Urinary bladder (tissue), 3 donors: ENCODE measurements at regions not wholly inside any gene's neighbourhood (a gene's known extent, or its start where the extent isn't known, plus 50 kb on each side); places are given as distances from the start of the nearest gene placed in this dataset.
A peak's percentile ranks its signal among the peaks of the same experiment; 100 is the strongest.

Experiments used
- DNase-seq: peaks from one replicate; pipeline ENCODE4 v3.0.0-alpha.2; 2015; ENCODE audit errors: extremely low spot score
- H3K27ac ChIP-seq: one replicate; pipeline ENCODE4 v1.5.1; 2013; ENCODE audit warnings: low read depth, mild to moderate bottlenecking, moderate library complexity
- H3K36me3 ChIP-seq: one replicate; pipeline ENCODE4 v1.6.1; 2013; ENCODE audit warnings: mild to moderate bottlenecking, moderate library complexity; ENCODE audit not compliant: insufficient read depth
- H3K4me1 ChIP-seq: one replicate; pipeline ENCODE4 v1.6.1; 2013; ENCODE audit warnings: mild to moderate bottlenecking, moderate library complexity; ENCODE audit not compliant: insufficient read depth
- H3K4me3 ChIP-seq: one replicate; pipeline ENCODE4 v1.5.1; 2013; ENCODE audit warnings: low read depth, low read length
- WGBS: extraction: QIAGEN DNeasy Blood & Tissue Kit; methylation state at CpG from one replicate; pipeline ENCODE4 v1.1.7; 2013; 5-methylcytosine and 5-hydroxymethylcytosine counted together
- donor health status: healthy with polysubstance abuse.
- donor health status: healthy.

DNA sequence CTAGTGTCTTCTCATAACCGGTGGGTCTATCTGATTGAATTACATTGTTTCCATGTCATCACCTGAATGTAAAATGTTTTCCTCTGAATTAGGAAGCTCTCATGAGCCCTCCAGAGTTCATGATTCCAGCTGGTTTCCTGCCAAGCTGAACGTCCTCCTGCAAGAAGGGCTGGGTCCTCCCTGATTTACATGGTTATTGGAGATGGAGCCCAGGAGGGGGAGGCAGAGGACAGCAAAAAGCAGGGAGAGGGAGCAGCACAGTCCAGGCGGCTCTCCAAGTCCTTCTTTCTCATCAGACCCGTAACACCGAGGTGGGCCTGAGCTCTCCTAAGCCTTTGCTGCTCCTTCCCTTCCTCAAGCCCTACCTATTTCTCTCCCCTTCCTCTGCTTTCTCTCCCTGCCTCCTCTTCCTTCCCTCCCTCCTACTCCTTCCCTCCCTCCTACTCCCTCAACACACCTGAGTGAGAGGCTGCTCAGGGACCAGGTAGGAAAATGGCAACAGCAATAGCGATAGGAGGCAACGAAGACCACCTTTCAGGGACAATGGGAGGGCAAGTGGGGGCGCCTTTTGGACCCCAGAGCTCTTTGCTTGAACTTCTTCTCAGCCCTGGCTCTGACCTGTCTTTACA lies 265.9 kb downstream of the PRDM2 start:
- Histone ChIP-seq H3K4me1 (no peaks in the 10 kb centered on the region), H3K36me3 (no peaks in the 10 kb centered on the region), H3K4me3 (no peak overlapping the region), H3K27ac (no peak overlapping the region)
- 31% methylated on average over 8 of the region's 8 CpGs for WGBS
- peak; percentile 69 for DNase-seq

DNA sequence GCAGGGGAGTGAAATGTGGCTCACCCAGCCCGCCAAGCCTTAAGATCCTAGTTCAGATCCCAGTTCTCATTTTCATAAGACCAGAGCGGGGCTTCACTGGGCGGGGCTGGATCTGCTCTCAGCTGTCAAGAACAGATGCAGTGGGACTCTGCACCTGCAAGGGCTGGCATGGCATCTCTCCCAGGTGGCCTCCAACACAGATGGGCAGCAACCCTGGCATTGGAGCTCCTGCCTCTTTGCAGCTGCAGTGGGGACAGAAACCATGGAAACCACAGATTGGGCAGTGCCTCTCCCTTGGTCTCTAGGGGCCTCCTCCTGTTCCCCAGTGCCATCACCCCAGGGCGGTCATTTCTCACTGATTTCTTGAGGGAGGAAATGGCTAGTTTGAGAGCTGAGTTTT lies 267.7 kb downstream of the PRDM2 start:
- no peaks in the 10 kb centered on the region for H3K4me1 ChIP-seq
- no peak overlapping the region for H3K4me3 ChIP-seq
- 96% methylated on average over 4 of the region's 4 CpGs for WGBS
- no peak overlapping the region for H3K27ac ChIP-seq
- no peaks in the 10 kb centered on the region for H3K36me3 ChIP-seq
- no peak for DNase-seq

DNA sequence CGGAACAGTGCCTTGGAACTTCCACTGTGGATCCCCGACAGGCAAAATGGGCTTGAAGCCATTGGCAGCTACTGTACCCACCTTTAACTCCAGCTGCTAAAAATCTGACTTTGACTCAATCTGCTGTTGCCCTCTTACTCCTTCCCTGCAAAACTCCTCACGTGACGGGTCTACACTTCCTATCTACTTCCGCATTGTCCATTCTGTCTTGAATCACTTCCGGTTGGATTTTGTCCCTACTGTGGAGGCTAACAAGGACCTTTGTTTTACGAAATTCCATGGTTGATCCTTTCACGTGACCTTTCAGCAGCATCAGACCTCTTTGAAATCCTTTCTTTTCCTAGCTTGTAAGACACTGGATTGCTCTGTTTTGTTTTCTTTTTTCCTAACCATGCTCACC lies 268.4 kb downstream of the PRDM2 start:
- 82% methylated on average over 8 of the region's 8 CpGs for WGBS
- H3K36me3 ChIP-seq: no peaks in the 10 kb centered on the region
- H3K4me1 ChIP-seq: no peaks in the 10 kb centered on the region

DNA sequence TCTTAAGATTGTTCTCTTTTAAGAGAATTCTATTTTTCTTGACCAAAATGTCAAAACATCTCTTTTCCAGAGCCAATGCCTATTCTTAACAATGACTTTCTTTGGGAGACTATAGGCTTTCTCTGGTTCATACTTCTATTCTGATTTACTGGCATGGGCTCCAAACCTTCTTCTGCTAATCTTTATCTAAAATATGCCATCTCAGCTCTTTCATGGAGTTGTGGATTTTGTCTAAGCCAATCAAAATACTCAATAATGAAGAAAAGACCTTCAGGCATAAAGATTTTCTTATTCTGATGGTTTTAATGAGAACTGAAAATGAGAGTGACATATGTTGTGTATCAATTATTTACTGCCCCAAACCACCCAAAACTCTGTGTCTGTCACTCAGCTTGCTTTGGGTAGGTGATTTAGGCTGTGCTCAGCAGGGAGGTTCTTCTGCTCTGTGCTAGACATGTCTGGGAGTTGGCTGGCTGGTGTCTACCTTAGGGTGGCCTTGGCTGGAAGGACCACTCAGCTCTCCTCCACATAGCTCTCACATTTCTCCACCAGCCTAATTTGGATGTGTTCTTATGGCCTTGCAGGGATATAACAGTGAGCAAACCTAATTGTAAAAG lies 270.8 kb downstream of the PRDM2 start:
- DNase-seq: no peak
- Histone ChIP-seq H3K4me3 (no peak overlapping the region), H3K4me1 (no peaks in the 10 kb centered on the region), H3K27ac (no peak overlapping the region), H3K36me3 (no peaks in the 10 kb centered on the region)

More for the DNA sequence above, 268.4 kb downstream of the PRDM2 start:
- Histone ChIP-seq H3K4me3 (no peak overlapping the region), H3K27ac (no peak overlapping the region)
- no peak for DNase-seq

DNA sequence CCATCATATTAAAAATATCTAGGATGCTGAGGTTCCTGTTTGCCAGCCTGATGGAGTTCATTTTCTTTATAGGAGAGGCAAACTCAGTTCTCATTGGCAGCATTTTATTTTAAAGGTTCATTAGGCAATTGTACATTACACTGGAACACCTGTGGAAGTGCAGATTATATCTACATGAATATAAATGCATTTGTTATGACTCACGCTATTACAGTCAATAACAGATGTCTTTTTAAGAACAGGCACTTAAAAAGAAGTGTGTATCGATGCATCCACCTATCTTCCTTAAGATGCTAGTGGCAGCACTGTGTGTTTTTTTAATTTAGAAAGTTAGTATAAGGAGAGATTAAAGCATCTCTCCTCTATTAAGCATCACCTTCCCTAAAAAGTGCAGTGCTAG lies 276.5 kb downstream of the PRDM2 start:
- Histone ChIP-seq H3K4me3 (no peak overlapping the region), H3K36me3 (no peaks in the 10 kb centered on the region), H3K4me1 (no peaks in the 10 kb centered on the region), H3K27ac (no peak overlapping the region)
- 81% methylated on average over 2 of the region's 2 CpGs for WGBS
- DNase-seq: no peak

DNA sequence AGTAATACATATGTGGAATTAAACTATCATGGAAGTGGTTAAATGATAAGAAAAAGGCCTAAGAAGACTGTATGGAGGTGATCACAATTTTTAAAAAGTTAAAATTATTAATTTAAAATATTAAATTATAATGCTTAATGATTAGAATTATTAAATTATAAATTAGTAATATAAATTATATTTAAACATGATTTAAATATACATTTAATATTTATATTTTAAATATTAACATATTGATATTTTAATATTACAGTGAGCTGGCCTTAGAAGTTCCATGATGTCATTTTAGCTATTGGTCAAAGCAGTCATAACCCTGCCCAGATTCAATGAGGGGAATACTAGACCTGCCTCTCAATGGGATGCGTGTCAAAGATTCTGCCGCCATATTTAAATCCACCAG lies 281.2 kb downstream of the PRDM2 start:
- Histone ChIP-seq H3K4me1 (no peaks in the 10 kb centered on the region), H3K4me3 (no peak overlapping the region), H3K27ac (no peak overlapping the region), H3K36me3 (no peaks in the 10 kb centered on the region)
- no peak for DNase-seq
- WGBS: 96% methylated on average over 2 of the region's 2 CpGs

DNA sequence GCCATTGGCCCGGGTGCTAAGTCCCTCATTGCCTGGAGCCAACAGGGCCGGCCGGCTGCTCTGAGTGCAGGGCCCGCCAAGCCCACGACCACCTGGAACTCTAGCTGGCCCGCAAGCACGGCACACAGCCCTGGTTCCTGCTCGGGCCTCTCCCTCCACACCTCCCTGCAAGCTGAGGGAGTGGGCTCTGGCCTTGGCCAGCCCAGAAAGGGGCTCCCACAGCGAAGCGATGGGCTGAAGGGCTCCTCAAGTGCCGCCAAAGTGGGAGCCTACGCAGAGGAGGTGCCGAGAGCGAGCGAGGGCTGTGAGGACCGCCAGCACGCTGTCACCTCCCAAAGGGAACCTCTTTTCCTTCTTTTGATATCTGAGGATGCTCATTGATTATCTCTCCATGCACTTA lies 283.4 kb downstream of the PRDM2 start:
- 91% methylated on average over 17 of the region's 17 CpGs for WGBS

DNA sequence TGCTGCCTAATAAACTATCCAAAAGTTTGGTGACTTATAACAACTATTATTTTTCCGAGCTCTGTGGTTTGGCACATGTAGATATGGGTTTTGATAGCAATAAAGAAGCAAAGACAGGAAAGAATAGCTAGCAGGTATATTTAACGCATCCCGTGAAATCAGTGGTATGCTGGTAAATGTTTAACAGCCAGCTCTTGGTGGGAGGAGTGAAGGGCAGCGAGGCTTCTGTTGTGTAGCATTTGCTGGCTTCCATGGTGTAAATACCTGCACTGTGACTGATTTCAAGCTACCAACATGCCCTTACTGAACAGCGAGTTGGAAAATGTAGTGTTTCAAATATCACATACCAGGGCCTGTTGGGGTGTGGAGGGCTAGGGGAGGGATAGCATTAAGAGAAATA lies 291.0 kb downstream of the PRDM2 start:
- 62% methylated on average over 5 of the region's 5 CpGs for WGBS
- DNase-seq: no peak

More for the DNA sequence above, 283.4 kb downstream of the PRDM2 start:
- H3K4me3 ChIP-seq: no peak overlapping the region
- no peaks in the 10 kb centered on the region for H3K36me3 ChIP-seq
- no peaks in the 10 kb centered on the region for H3K4me1 ChIP-seq
- no peak overlapping the region for H3K27ac ChIP-seq
- DNase-seq: no peak

DNA sequence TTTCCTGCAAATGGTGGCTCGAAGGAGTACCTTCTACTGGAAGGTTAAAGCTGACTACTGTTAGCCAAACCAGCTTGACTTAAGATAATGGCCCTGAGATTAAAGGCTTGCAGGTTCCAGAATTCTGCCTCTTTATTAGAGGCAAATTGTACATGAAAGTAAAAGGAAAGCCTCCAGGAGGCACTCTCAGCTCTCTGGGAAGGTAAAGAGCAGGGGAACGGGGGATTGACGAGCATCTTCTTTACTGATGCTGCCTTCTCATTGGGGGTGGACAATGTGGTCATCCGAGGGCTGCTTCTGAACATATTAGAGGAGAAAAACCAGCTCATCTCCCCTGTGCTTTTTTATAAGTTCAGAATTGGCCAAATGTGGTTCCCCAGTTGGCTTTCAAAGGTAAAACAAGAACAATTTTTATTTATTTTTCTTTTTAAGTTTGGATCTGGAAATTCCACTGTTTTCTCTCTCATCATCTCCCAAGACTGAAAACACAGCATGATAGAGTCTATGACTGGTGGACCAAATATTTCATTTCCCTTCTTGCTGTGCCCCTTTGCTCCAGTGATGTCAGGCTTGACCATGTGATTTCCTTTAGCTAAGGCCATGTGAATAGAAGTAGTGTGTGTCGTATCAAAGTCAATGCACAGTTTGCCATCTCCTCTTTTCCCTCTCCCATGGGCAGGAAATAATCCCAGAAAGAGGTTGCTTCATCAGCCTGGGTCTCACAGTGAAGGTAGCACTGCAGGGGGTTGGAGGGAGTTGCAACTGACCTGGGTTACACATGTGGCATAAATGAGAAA lies 292.7 kb downstream of the PRDM2 start:
- DNase-seq: no peak
- Histone ChIP-seq H3K27ac (no peak overlapping the region), H3K36me3 (no peaks in the 10 kb centered on the region), H3K4me3 (no peak overlapping the region), H3K4me1 (no peaks in the 10 kb centered on the region)
- 49% methylated on average over 5 of the region's 5 CpGs for WGBS

More for the DNA sequence above, 291.0 kb downstream of the PRDM2 start:
- no peak overlapping the region for H3K27ac ChIP-seq
- H3K4me1 ChIP-seq: no peaks in the 10 kb centered on the region
- H3K4me3 ChIP-seq: no peak overlapping the region
- H3K36me3 ChIP-seq: no peaks in the 10 kb centered on the region

DNA sequence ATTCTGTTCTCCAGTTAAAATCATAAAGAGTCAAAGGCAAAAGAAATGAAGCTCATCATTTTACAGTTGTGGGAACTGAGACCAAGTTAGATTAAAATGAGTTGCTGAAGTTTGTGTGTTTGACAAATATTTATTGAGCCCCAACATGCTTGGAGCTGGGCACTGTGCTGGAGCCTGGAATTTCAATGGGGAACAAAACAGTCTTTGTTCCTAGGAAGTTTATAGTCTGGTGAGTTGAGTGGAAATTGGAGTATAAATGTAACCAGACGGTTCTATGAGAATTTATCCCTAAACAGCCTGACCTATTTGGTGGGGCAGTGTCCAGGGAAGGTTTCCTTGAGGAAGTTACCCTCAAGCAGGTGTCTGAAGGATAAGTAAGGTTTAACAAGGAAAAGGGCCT lies 294.4 kb downstream of the PRDM2 start:
- Histone ChIP-seq H3K4me3 (no peak overlapping the region), H3K36me3 (no peaks in the 10 kb centered on the region), H3K4me1 (no peaks in the 10 kb centered on the region), H3K27ac (no peak overlapping the region)
- DNase-seq: no peak
- 54% methylated on average over 1 of the region's 1 CpG for WGBS

DNA sequence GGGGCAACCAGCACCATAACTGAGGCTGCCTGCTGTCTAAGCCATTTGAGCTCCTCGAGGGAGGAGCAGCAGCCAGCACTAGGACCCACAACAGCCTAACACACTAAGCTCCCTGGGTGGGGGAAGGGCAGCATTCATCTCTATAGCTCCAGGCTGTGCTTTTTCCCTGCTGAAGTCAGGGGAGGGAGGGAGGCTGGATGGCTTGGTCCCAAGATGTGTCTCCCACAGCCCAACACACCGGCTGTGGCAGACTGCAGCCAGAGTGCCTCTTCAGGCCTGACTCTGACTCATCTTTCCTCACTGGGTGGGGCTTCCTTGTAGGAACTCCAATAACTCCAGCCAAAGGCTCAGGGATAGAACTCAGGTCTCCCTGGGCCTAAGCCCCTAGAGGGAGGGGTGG lies 296.3 kb downstream of the PRDM2 start:
- DNase-seq: no peak
- no peaks in the 10 kb centered on the region for H3K4me1 ChIP-seq
- H3K4me3 ChIP-seq: no peak overlapping the region
- H3K36me3 ChIP-seq: no peaks in the 10 kb centered on the region
- no peak overlapping the region for H3K27ac ChIP-seq
- WGBS: 76% methylated on average over 2 of the region's 2 CpGs

DNA sequence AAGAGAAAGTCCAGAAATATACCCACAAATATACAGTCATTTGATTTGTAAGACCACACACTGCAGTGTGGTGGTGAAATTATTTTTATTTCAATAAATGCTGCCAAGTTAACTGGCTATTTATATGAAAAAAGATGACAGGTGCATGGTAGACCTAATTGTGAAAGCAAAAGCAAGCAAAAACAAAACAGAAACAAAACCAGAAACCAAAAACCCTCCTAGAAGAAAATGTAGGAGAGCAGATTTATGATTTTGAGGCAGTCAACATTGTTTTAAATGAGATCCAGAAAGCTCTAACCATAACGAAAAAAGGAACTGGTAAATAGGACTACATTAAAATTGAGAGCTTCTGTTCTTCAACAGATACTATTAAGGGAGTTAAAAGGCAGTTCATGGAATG lies 303.6 kb downstream of the PRDM2 start:
- no peak for DNase-seq
- no peak overlapping the region for H3K27ac ChIP-seq
- H3K36me3 ChIP-seq: no peaks in the 10 kb centered on the region
- H3K4me3 ChIP-seq: no peak overlapping the region
- WGBS: 62% methylated on average over 1 of the region's 1 CpG
- no peaks in the 10 kb centered on the region for H3K4me1 ChIP-seq

DNA sequence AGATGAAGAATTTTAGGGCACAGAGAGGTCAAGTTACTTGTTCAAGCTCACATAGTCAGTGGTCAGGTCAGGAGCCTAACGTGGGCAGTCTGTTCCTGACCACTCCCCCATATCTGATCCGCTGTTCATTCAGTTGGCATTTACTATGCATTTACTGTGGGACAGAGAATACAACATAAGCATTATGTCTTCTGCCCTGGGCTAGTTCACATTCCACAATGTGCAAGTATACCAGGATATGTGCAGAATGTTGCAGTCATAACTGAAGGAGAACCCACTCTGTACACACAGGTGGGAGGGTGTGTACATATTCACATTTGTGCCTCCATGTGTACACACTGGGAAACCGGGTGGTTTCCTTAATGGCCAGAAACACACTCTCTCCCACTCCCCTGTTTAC lies 309.6 kb downstream of the PRDM2 start:
- DNase-seq: no peak
- H3K4me3 ChIP-seq: no peak overlapping the region
- WGBS: 70% methylated on average over 3 of the region's 3 CpGs
- H3K36me3 ChIP-seq: no peaks in the 10 kb centered on the region
- H3K4me1 ChIP-seq: no peaks in the 10 kb centered on the region
- no peak overlapping the region for H3K27ac ChIP-seq

DNA sequence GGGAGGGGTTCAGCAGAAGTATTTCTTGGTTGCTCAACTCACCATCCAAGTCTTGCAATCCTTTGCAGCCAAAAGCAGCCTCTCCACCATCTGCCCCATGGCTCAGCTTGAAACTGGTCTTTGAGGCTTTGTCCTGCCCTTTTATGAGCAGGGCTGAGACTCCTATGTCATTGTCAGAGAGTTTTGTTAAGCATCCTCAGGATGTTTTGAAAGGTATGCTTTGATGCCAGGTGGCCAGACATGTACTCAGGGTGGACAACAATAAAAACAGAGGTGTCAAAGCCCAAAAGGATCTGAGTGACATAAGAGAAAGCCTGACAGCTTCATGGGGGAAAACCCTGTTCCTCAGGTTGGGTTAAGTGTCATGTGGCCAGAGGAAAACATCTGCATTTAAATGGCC lies 310.5 kb downstream of the PRDM2 start:
- H3K4me3 ChIP-seq: no peak overlapping the region
- H3K4me1 ChIP-seq: no peaks in the 10 kb centered on the region
- no peaks in the 10 kb centered on the region for H3K36me3 ChIP-seq
- DNase-seq: no peak
- no peak overlapping the region for H3K27ac ChIP-seq
